Adipocyte (in vitro differentiated cells): ENCODE measurements at regions not wholly inside any gene's neighbourhood (a gene's known extent, or its start where the extent isn't known, plus 50 kb on each side); places are given as distances from the start of the nearest gene placed in this dataset.

Source experiments
- DNase-seq: peaks from one replicate; pipeline ENCODE4 v3.0.0-alpha.2; 2015; ENCODE audit warnings: low read depth
- H3K27me3 ChIP-seq: replicated peaks from 2 replicates; pipeline ENCODE4 v1.7.0; 2013; ENCODE audit warnings: mild to moderate bottlenecking, low read length, moderate library complexity; ENCODE audit not compliant: control insufficient read depth, insufficient read depth
- H3K36me3 ChIP-seq: 2 replicates; pipeline ENCODE4 v1.7.0; 2013; ENCODE audit warnings: low read length, mild to moderate bottlenecking, moderate library complexity; ENCODE audit not compliant: control insufficient read depth, insufficient read depth, severe bottlenecking
- H3K4me1 ChIP-seq: 2 replicates; pipeline ENCODE4 v1.7.0; 2013; ENCODE audit warnings: mild to moderate bottlenecking, low read length, moderate library complexity; ENCODE audit not compliant: control insufficient read depth, insufficient read depth
- H3K4me3 ChIP-seq: 2 replicates; pipeline ENCODE4 v1.7.0; 2013; ENCODE audit warnings: mild to moderate bottlenecking, low read length, moderate library complexity
- H3K9ac ChIP-seq: 2 replicates; pipeline ENCODE4 v1.7.0; 2013; ENCODE audit warnings: mild to moderate bottlenecking, low read length, moderate library complexity
- H3K9me3 ChIP-seq: 2 replicates; pipeline ENCODE4 v1.7.0; 2013; ENCODE audit warnings: mild to moderate bottlenecking, low read length, moderate library complexity; ENCODE audit not compliant: control insufficient read depth

- peak overlapping the region; percentile 79 for H3K9ac ChIP-seq
- peaks cover 66% of the 10 kb centered on the region for H3K4me1 ChIP-seq
- H3K9me3 ChIP-seq = no peaks in the 10 kb centered on the region
- H3K36me3 ChIP-seq = no peaks in the 10 kb centered on the region
- H3K27me3 ChIP-seq = no peaks in the 10 kb centered on the region
- H3K4me3 ChIP-seq = peak overlapping the region; percentile 72
- peak; percentile 29 for DNase-seq
These were observed 62.2 kb upstream of the RTN4 start for GRCh38 chr2:55112229-55113031.

GRCh38 chr2:55111570-55112228 is 61.4 kb upstream of the RTN4 start:
- no peaks in the 10 kb centered on the region for H3K27me3 ChIP-seq
- peak overlapping the region; percentile 72 for H3K4me3 ChIP-seq
- peak; percentile 96 for DNase-seq
- H3K36me3 ChIP-seq = no peaks in the 10 kb centered on the region
- H3K9ac ChIP-seq = peak overlapping the region; percentile 79
- peaks cover 73% of the 10 kb centered on the region for H3K4me1 ChIP-seq
- H3K9me3 ChIP-seq = no peaks in the 10 kb centered on the region

GRCh38 chr2:55111230-55111569 is 60.9 kb upstream of the RTN4 start:
- Histone ChIP-seq H3K9me3 (no peaks in the 10 kb centered on the region), H3K4me1 (peaks cover 76% of the 10 kb centered on the region), H3K4me3 (peak overlapping the region; percentile 72), H3K36me3 (no peaks in the 10 kb centered on the region), H3K9ac (peak overlapping the region; percentile 79), H3K27me3 (no peaks in the 10 kb centered on the region)
- no peak for DNase-seq

- Histone ChIP-seq H3K9me3 (no peaks in the 10 kb centered on the region), H3K4me1 (peaks cover 75% of the 10 kb centered on the region), H3K9ac (peak overlapping the region; percentile 62), H3K27me3 (no peaks in the 10 kb centered on the region), H3K36me3 (no peaks in the 10 kb centered on the region), H3K4me3 (no peak overlapping the region)
- DNase-seq = peak; percentile 70
These were observed 59.1 kb upstream of the RTN4 start for GRCh38 chr2:55109219-55109891.

- Histone ChIP-seq H3K4me3 (no peak overlapping the region), H3K36me3 (no peaks in the 10 kb centered on the region), H3K9ac (peak overlapping the region; percentile 62), H3K4me1 (peaks cover 73% of the 10 kb centered on the region), H3K9me3 (no peaks in the 10 kb centered on the region), H3K27me3 (no peaks in the 10 kb centered on the region)
- DNase-seq = no peak
These were observed 58.4 kb upstream of the RTN4 start for GRCh38 chr2:55108456-55109160.

- peak overlapping the region; percentile 46 for H3K9ac ChIP-seq
- no peaks in the 10 kb centered on the region for H3K36me3 ChIP-seq
- no peak overlapping the region for H3K4me3 ChIP-seq
- peak; percentile 60 for DNase-seq
- peaks cover 64% of the 10 kb centered on the region for H3K4me1 ChIP-seq
- no peaks in the 10 kb centered on the region for H3K9me3 ChIP-seq
- no peaks in the 10 kb centered on the region for H3K27me3 ChIP-seq
These were observed 57.2 kb upstream of the RTN4 start for GRCh38 chr2:55107436-55107835.

GRCh38 chr2:55106148-55106547 is 55.9 kb upstream of the RTN4 start:
- DNase-seq = peak; percentile 60
- Histone ChIP-seq H3K9me3 (no peaks in the 10 kb centered on the region), H3K27me3 (no peaks in the 10 kb centered on the region), H3K9ac (no peak overlapping the region), H3K36me3 (no peaks in the 10 kb centered on the region), H3K4me3 (no peak overlapping the region), H3K4me1 (peaks cover 63% of the 10 kb centered on the region)

GRCh38 chr2:55105456-55105855 is 55.2 kb upstream of the RTN4 start:
- no peaks in the 10 kb centered on the region for H3K9me3 ChIP-seq
- no peaks in the 10 kb centered on the region for H3K27me3 ChIP-seq
- no peak for DNase-seq
- H3K4me1 ChIP-seq = peaks cover 67% of the 10 kb centered on the region
- no peak overlapping the region for H3K9ac ChIP-seq
- no peak overlapping the region for H3K4me3 ChIP-seq
- H3K36me3 ChIP-seq = no peaks in the 10 kb centered on the region

- Histone ChIP-seq H3K9me3 (no peaks in the 10 kb centered on the region), H3K36me3 (no peaks in the 10 kb centered on the region), H3K4me1 (peaks cover 66% of the 10 kb centered on the region), H3K4me3 (no peak overlapping the region), H3K9ac (peak overlapping the region; percentile 26), H3K27me3 (no peaks in the 10 kb centered on the region)
- DNase-seq = peak; percentile 45
These were observed 52.8 kb upstream of the RTN4 start for GRCh38 chr2:55103046-55103445.

GRCh38 chr2:55102056-55102812 is 52.0 kb upstream of the RTN4 start:
- DNase-seq = peak; percentile 93
- H3K4me1 ChIP-seq = peaks cover 66% of the 10 kb centered on the region
- H3K4me3 ChIP-seq = peak overlapping the region; percentile 75
- H3K36me3 ChIP-seq = no peaks in the 10 kb centered on the region
- peak overlapping the region; percentile 88 for H3K9ac ChIP-seq
- no peaks in the 10 kb centered on the region for H3K9me3 ChIP-seq
- H3K27me3 ChIP-seq = no peaks in the 10 kb centered on the region
